Ascending aorta (tissue), 2 donors: ENCODE measurements at regions not wholly inside any gene's neighbourhood (a gene's known extent, or its start where the extent isn't known, plus 50 kb on each side); places are given as distances from the start of the nearest gene placed in this dataset.

Experiments used
- DNase-seq, 2 donors: peaks; one replicate each; pipeline ENCODE4 v3.0.0-alpha.2; 2019; ENCODE audit warnings: low spot score in 2 of 2
- H3K27ac ChIP-seq, 2 donors: fragments of 200-600 bp; sonication (generic); one replicate each; pipeline ENCODE4 v1.5.1; 2016 to 2017; ENCODE audit warnings: mild to moderate bottlenecking in 1 of 2
- H3K27me3 ChIP-seq: fragments of 200-600 bp; sonication (generic); one replicate; pipeline ENCODE4 v1.5.1; 2017
- H3K36me3 ChIP-seq, 2 donors: fragments of 200-600 bp; sonication (generic); one replicate each; pipeline ENCODE4 v1.5.1; 2016
- H3K4me1 ChIP-seq, 2 donors: fragments of 200-600 bp; sonication (generic); one replicate each; pipeline ENCODE4 v1.5.1; 2016 to 2017; ENCODE audit warnings: mild to moderate bottlenecking in 1 of 2
- H3K4me3 ChIP-seq, 2 donors: fragments of 200-600 bp; sonication (generic); one replicate each; pipeline ENCODE4 v1.5.1; 2016 to 2017; ENCODE audit warnings: mild to moderate bottlenecking in 1 of 2
- H3K9me3 ChIP-seq, 2 donors: fragments of 200-600 bp; sonication (generic); one replicate each; pipeline ENCODE4 v1.5.1; 2016
- CTCF ChIP-seq, 3 experiments: fragments of 200-600 bp in 2 of 3; fragments of 450-650 bp in 1 of 3; sonication (generic) in 2 of 3; IDR thresholded peaks; one replicate each; pipeline ENCODE4 v1.5.1; 2016 to 2019; ENCODE audit warnings: antibody characterized with exemption in 3 of 3, mild to moderate bottlenecking in 1 of 3, moderate library complexity in 1 of 3
- intact Hi-C: fragments of 100-400 bp; cut with DNase I; formaldehyde crosslinking; loops from one replicate; pipeline ENCODE4 v1.15.1; 2023

GRCh38 chr15:70210528-70210927 is 112.8 kb upstream of the TLE3 start:
- Histone ChIP-seq H3K27ac (no peak overlapping the region), H3K27me3 (no peaks in the 10 kb centered on the region), H3K4me1 (no peaks in the 10 kb centered on the region), H3K4me3 (no peak overlapping the region), H3K36me3 (no peaks in the 10 kb centered on the region), H3K9me3 (no peaks in the 10 kb centered on the region)
- intact Hi-C loops, result no loop called here
- TF ChIP-seq CTCF (IDR thresholded peaks at IDR 0.05), result no peak
- DNase-seq, result no peak

- no peak overlapping the region for H3K27ac ChIP-seq
- no peaks in the 10 kb centered on the region for H3K36me3 ChIP-seq
- no peaks in the 10 kb centered on the region for H3K27me3 ChIP-seq
- H3K4me3 ChIP-seq, result no peak overlapping the region
- intact Hi-C loops, result no loop called here
- no peak for DNase-seq
- H3K4me1 ChIP-seq, result no peaks in the 10 kb centered on the region
- TF ChIP-seq CTCF (IDR thresholded peaks at IDR 0.05), result no peak
- no peaks in the 10 kb centered on the region for H3K9me3 ChIP-seq
Measured at GRCh38 chr15:70210076-70210475, 112.4 kb upstream of the TLE3 start.

- no peaks in the 10 kb centered on the region for H3K4me1 ChIP-seq
- H3K4me3 ChIP-seq, result no peak overlapping the region
- intact Hi-C loops, result no loop called here
- no peaks in the 10 kb centered on the region for H3K36me3 ChIP-seq
- H3K9me3 ChIP-seq, result no peaks in the 10 kb centered on the region
- H3K27ac ChIP-seq, result no peak overlapping the region
- no peak for TF ChIP-seq CTCF (IDR thresholded peaks at IDR 0.05)
- DNase-seq, result no peak
- H3K27me3 ChIP-seq, result no peaks in the 10 kb centered on the region
Measured at GRCh38 chr15:70209499-70209898, 111.8 kb upstream of the TLE3 start.

- no peaks in the 10 kb centered on the region for H3K4me1 ChIP-seq
- H3K9me3 ChIP-seq, result no peaks in the 10 kb centered on the region
- H3K36me3 ChIP-seq, result no peaks in the 10 kb centered on the region
- intact Hi-C loops, result no loop called here
- H3K4me3 ChIP-seq, result no peak overlapping the region
- H3K27me3 ChIP-seq, result no peaks in the 10 kb centered on the region
- TF ChIP-seq CTCF (IDR thresholded peaks at IDR 0.05), result no peak
- no peak for DNase-seq
- no peak overlapping the region for H3K27ac ChIP-seq
Measured at GRCh38 chr15:70208332-70208731, 110.6 kb upstream of the TLE3 start.

- no peak for TF ChIP-seq CTCF (IDR thresholded peaks at IDR 0.05)
- Histone ChIP-seq H3K27me3 (no peaks in the 10 kb centered on the region), H3K9me3 (no peaks in the 10 kb centered on the region), H3K27ac (no peak overlapping the region), H3K4me1 (no peaks in the 10 kb centered on the region), H3K36me3 (no peaks in the 10 kb centered on the region), H3K4me3 (no peak overlapping the region)
- DNase-seq, result no peak
- intact Hi-C loops, result no loop called here
Measured at GRCh38 chr15:70206668-70207067, 109.0 kb upstream of the TLE3 start.

GRCh38 chr15:70204652-70205051 is 106.9 kb upstream of the TLE3 start:
- TF ChIP-seq CTCF (IDR thresholded peaks at IDR 0.05), result no peak
- Histone ChIP-seq H3K4me3 (no peak overlapping the region), H3K27ac (no peak overlapping the region), H3K9me3 (no peaks in the 10 kb centered on the region), H3K36me3 (no peaks in the 10 kb centered on the region), H3K27me3 (no peaks in the 10 kb centered on the region), H3K4me1 (no peaks in the 10 kb centered on the region)
- no peak for DNase-seq
- intact Hi-C loops, result no loop called here
